ENCODE measurements at regions not wholly inside any gene's neighbourhood (a gene's known extent, or its start where the extent isn't known, plus 50 kb on each side); places are given as distances from the start of the nearest gene placed in this dataset.
"Not testable (repeated sequence)": the region's sequence is repeated elsewhere in the genome, so short reads cannot be mapped to it uniquely, and the experiment has no call there.

- DNase-seq (ENCODE audit: low read depth in 2 of 3, low spot score in 2 of 3), result no peak
These were observed 476.2 kb downstream of the PPARGC1A start for GRCh38 chr4:23413631-23414030.

GRCh38 chr4:23412701-23413100 lies 477.1 kb downstream of the PPARGC1A start:
- no peak for DNase-seq (ENCODE audit: low read depth in 2 of 3, low spot score in 2 of 3)

- DNase-seq (ENCODE audit: low read depth in 2 of 3, low spot score in 2 of 3), result not testable (repeated sequence)
These were observed 480.9 kb downstream of the PPARGC1A start for GRCh38 chr4:23408913-23409312.

- DNase-seq (ENCODE audit: low read depth in 2 of 3, low spot score in 2 of 3), result no peak
These were observed 488.3 kb downstream of the PPARGC1A start for GRCh38 chr4:23401572-23401971.

- DNase-seq (ENCODE audit: low read depth in 2 of 3, low spot score in 2 of 3), result no peak
These were observed 496.9 kb downstream of the PPARGC1A start for GRCh38 chr4:23392860-23393458.

GRCh38 chr4:23390246-23390645 lies 499.6 kb downstream of the PPARGC1A start:
- no peak for DNase-seq (ENCODE audit: low read depth in 2 of 3, low spot score in 2 of 3)

- DNase-seq (ENCODE audit: low read depth in 2 of 3, low spot score in 2 of 3), result no peak
These were observed 501.0 kb downstream of the PPARGC1A start for GRCh38 chr4:23388699-23389395.

- DNase-seq (ENCODE audit: low read depth in 2 of 3, low spot score in 2 of 3), result no peak
These were observed 501.6 kb downstream of the PPARGC1A start for GRCh38 chr4:23388255-23388654.

- DNase-seq (ENCODE audit: low read depth in 2 of 3, low spot score in 2 of 3), result no peak
These were observed 505.1 kb downstream of the PPARGC1A start for GRCh38 chr4:23384741-23385140.

- DNase-seq (ENCODE audit: low read depth in 2 of 3, low spot score in 2 of 3), result no peak
These were observed 507.0 kb downstream of the PPARGC1A start for GRCh38 chr4:23382879-23383278.

GRCh38 chr4:23374259-23374658 lies 515.6 kb downstream of the PPARGC1A start:
- no peak for DNase-seq (ENCODE audit: low read depth in 2 of 3, low spot score in 2 of 3)

- no peak for DNase-seq (ENCODE audit: low read depth in 2 of 3, low spot score in 2 of 3)
These were observed 516.6 kb downstream of the PPARGC1A start for GRCh38 chr4:23373261-23373660.

- DNase-seq (ENCODE audit: low read depth in 2 of 3, low spot score in 2 of 3), result no peak
These were observed 518.3 kb downstream of the PPARGC1A start for GRCh38 chr4:23371533-23371932.

- DNase-seq (ENCODE audit: low read depth in 2 of 3, low spot score in 2 of 3), result no peak
These were observed 520.5 kb downstream of the PPARGC1A start for GRCh38 chr4:23369331-23369730.

- no peak for DNase-seq (ENCODE audit: low read depth in 2 of 3, low spot score in 2 of 3)
These were observed 521.7 kb downstream of the PPARGC1A start for GRCh38 chr4:23368081-23368697.

GRCh38 chr4:23366557-23366906 lies 523.3 kb downstream of the PPARGC1A start:
- DNase-seq (ENCODE audit: low read depth in 2 of 3, low spot score in 2 of 3), result no peak

- DNase-seq (ENCODE audit: low read depth in 2 of 3, low spot score in 2 of 3), result no peak
These were observed 523.8 kb downstream of the PPARGC1A start for GRCh38 chr4:23365871-23366556.

GRCh38 chr4:23365086-23365485 lies 524.8 kb downstream of the PPARGC1A start:
- DNase-seq (ENCODE audit: low read depth in 2 of 3, low spot score in 2 of 3), result no peak

GRCh38 chr4:23364167-23364566 lies 525.7 kb downstream of the PPARGC1A start:
- DNase-seq (ENCODE audit: low read depth in 2 of 3, low spot score in 2 of 3), result no peak

- no peak for DNase-seq (ENCODE audit: low read depth in 2 of 3, low spot score in 2 of 3)
These were observed 528.4 kb downstream of the PPARGC1A start for GRCh38 chr4:23361453-23361852.

- DNase-seq (ENCODE audit: low read depth in 2 of 3, low spot score in 2 of 3), result no peak
These were observed 529.1 kb downstream of the PPARGC1A start for GRCh38 chr4:23360718-23361117.

- no peak for DNase-seq (ENCODE audit: low read depth in 2 of 3, low spot score in 2 of 3)
These were observed 534.6 kb downstream of the PPARGC1A start for GRCh38 chr4:23355258-23355657.
